Central memory CD8-positive, alpha-beta T cell (primary cell): ENCODE measurements at regions not wholly inside any gene's neighbourhood (a gene's known extent, or its start where the extent isn't known, plus 50 kb on each side); places are given as distances from the start of the nearest gene placed in this dataset.

ENCODE experiments used
- ATAC-seq: fragments of 150-1000 bp; cut with Tn5 transposase; replicated peaks from 2 replicates; pipeline ENCODE4 v1.10.0; 2022; ENCODE audit warnings: mild to moderate bottlenecking, moderate FRiP score, moderate number of reproducible peaks; ENCODE audit not compliant: poor library complexity, severe bottlenecking; ENCODE audit errors: extremely low read depth
- DNase-seq, 2 donors: peaks; one replicate each; pipeline ENCODE4 v3.0.0; 2021; ENCODE audit warnings: low spot score in 2 of 2
- H3K27ac Mint-ChIP-seq: one replicate; pipeline ENCODE4 v1.8.0; 2022; ENCODE audit warnings: low read depth, mild to moderate bottlenecking, moderate library complexity, mixed read lengths
- H3K27me3 Mint-ChIP-seq: one replicate; pipeline ENCODE4 v1.8.0; 2022; ENCODE audit warnings: mixed read lengths
- H3K36me3 Mint-ChIP-seq: one replicate; pipeline ENCODE4 v1.8.0; 2022; ENCODE audit warnings: mild to moderate bottlenecking, moderate library complexity, mixed read lengths; ENCODE audit not compliant: insufficient read depth
- H3K4me1 Mint-ChIP-seq: one replicate; pipeline ENCODE4 v1.8.0; 2022; ENCODE audit warnings: mixed read lengths
- H3K4me3 Mint-ChIP-seq: one replicate; pipeline ENCODE4 v1.8.0; 2022; ENCODE audit warnings: mild to moderate bottlenecking, moderate library complexity, mixed read lengths
- H3K9me3 Mint-ChIP-seq: one replicate; pipeline ENCODE4 v1.8.0; 2022; ENCODE audit warnings: mixed read lengths

DNA sequence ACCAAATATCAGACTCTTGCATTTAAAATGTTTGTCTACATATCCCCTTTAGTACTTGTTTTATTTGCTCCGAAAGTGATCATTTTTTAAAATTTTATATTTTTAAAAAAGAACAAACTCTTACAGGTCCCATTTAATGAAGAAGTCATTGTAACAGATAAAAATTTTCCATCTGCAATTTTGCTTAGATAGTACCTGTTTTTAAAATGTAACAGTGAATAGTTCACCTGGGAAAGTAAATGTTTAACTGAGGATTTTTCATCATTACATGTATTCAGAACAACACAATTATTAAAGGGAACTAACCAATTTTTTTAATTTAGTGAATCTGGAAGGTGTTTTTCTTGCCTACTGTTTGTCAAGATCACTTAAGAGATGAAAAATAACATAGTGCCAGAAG is 1099.5 kb upstream of the PHF14 start:
- no peak overlapping the region for H3K27ac Mint-ChIP-seq
- H3K4me1 Mint-ChIP-seq, result no peaks in the 10 kb centered on the region
- no peaks in the 10 kb centered on the region for H3K27me3 Mint-ChIP-seq
- ATAC-seq, result no peak
- DNase-seq, result no peak
- peaks cover 9% of the 10 kb centered on the region for H3K9me3 Mint-ChIP-seq
- H3K4me3 Mint-ChIP-seq, result no peak overlapping the region
- no peaks in the 10 kb centered on the region for H3K36me3 Mint-ChIP-seq

DNA sequence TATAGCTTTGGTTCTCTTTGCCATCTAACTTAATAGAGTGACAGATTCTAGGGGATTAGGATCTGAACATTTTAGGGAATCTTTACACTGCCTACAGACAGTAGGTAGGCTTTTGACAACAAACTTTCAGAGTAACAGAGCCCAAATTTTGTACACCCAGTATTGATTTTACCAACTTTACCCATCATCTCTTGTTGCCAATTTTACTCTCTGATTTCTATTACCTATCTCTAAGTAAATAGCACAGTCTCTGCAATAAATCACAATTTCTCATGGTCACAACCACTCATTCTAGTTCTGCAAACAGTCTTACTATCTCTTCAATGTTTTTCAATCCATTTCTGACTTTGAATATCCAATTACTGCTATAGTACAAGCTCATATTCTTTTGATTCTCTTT is 1097.6 kb upstream of the PHF14 start:
- no peaks in the 10 kb centered on the region for H3K27me3 Mint-ChIP-seq
- no peaks in the 10 kb centered on the region for H3K4me1 Mint-ChIP-seq
- no peak overlapping the region for H3K27ac Mint-ChIP-seq
- no peaks in the 10 kb centered on the region for H3K36me3 Mint-ChIP-seq
- no peak overlapping the region for H3K4me3 Mint-ChIP-seq
- no peak for ATAC-seq
- peaks cover 9% of the 10 kb centered on the region for H3K9me3 Mint-ChIP-seq
- no peak for DNase-seq

DNA sequence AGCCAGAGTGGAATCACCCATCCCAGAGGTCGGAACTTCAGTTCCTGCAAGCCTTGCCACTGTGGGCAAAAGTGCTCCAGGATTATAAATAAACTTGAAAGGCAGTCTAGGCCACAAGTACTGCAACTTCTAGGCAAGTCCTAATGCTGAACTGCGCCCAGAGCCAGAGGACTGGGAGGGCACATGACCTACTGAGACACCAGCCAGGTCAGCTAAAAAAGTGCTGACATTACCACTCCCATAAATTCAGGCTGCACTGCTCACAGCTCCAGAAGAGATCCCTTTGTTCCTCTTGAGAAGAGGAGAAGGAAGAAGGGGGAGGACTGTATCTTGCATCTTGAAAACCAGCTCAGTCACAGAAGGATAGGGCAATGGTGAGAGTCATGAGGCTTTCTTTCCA is 1084.1 kb upstream of the PHF14 start:
- Mint-ChIP-seq H3K4me1 (no peaks in the 10 kb centered on the region), H3K27ac (no peak overlapping the region), H3K4me3 (no peak overlapping the region), H3K36me3 (no peaks in the 10 kb centered on the region), H3K27me3 (no peaks in the 10 kb centered on the region), H3K9me3 (peaks cover 37% of the 10 kb centered on the region)
- no peak for DNase-seq
- ATAC-seq, result no peak

DNA sequence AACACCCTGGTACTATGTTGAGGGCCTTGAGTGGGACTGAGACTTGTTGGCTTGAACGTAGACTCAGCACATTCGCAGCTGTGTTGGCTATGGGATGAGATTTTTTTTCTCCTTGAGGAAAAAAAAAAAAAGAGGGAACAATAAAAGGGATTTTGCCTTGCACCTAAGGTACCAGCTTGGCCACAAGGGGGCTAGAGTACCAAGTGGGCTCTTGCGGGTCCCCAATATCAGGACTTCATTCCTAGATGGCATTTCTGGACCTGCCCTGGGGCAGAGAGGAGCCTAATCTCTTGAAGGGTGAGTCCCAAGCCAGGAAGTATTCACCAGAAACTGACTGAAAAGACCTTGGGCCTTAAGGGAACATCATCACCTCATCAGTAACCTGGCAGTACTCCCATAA is 1083.6 kb upstream of the PHF14 start:
- no peak overlapping the region for H3K4me3 Mint-ChIP-seq
- DNase-seq (no peak), ATAC-seq (no peak)
- H3K4me1 Mint-ChIP-seq, result no peaks in the 10 kb centered on the region
- no peaks in the 10 kb centered on the region for H3K27me3 Mint-ChIP-seq
- no peak overlapping the region for H3K27ac Mint-ChIP-seq
- peaks cover 32% of the 10 kb centered on the region for H3K9me3 Mint-ChIP-seq
- H3K36me3 Mint-ChIP-seq, result no peaks in the 10 kb centered on the region

DNA sequence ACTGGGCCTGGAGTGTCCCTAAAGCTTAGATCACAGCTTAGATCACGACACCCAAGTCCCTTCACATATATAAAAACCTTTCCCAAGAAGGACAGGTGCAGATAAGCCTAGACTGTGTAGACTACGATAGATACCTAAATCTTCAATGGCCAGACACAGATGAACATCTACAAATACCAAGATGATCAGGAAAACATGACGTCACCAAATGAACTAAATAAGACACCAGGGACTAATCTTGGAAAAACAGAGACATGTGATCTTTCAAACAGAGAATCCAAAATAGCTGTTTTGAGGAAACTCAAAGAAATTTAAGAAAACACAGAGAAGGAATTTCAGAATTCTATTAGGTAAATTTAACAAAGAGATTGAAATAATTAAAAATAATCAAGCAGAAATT is 1082.6 kb upstream of the PHF14 start:
- Mint-ChIP-seq H3K36me3 (no peaks in the 10 kb centered on the region), H3K27ac (no peak overlapping the region), H3K9me3 (peaks cover 34% of the 10 kb centered on the region), H3K4me1 (no peaks in the 10 kb centered on the region), H3K27me3 (no peaks in the 10 kb centered on the region), H3K4me3 (no peak overlapping the region)
- ATAC-seq (no peak), DNase-seq (no peak)

DNA sequence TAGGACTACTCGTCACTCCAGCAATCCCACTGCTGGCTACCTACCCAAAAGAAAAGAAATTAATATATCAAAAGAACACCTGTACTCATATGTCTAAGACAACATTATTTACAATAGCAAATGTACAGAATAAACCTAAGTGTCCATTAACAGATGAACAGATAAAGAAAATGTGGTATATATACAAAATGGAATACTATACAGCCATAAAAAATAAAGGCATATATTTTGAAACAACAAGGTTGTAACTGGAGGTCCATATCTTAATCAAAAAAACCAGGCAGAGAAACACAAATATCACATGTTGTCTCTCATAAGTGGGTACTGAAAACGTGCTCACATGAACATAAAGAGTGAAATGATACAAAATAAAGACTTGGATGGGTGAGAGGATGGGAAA is 1073.3 kb upstream of the PHF14 start:
- DNase-seq (no peak), ATAC-seq (no peak)
- H3K4me3 Mint-ChIP-seq, result no peak overlapping the region
- H3K27ac Mint-ChIP-seq, result no peak overlapping the region
- H3K4me1 Mint-ChIP-seq, result no peaks in the 10 kb centered on the region
- H3K36me3 Mint-ChIP-seq, result no peaks in the 10 kb centered on the region
- H3K9me3 Mint-ChIP-seq, result peaks cover 18% of the 10 kb centered on the region
- H3K27me3 Mint-ChIP-seq, result no peaks in the 10 kb centered on the region

DNA sequence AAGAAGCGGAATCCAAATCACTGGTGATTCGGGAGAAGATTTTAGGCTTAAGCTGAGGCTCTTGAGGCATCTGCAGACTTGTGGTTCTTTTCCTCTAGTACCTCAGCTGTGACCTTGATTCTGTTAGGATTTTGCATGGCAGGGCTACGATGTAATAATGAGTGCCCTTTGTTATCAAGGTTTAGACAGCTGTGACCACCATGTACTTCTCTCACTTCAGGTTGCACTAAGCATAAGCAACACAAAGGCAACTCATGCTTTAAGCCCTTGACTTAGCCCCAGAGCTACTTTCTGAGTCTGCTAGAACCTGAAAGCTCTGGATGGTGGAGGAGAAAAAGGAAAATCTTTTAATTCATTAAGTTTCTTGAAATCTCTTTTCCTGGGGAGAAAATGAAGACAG is 1052.3 kb upstream of the PHF14 start:
- no peak for DNase-seq
- Mint-ChIP-seq H3K4me3 (no peak overlapping the region), H3K4me1 (no peaks in the 10 kb centered on the region), H3K9me3 (peaks cover 6% of the 10 kb centered on the region), H3K36me3 (no peaks in the 10 kb centered on the region), H3K27me3 (no peaks in the 10 kb centered on the region), H3K27ac (no peak overlapping the region)
- ATAC-seq, result no peak

DNA sequence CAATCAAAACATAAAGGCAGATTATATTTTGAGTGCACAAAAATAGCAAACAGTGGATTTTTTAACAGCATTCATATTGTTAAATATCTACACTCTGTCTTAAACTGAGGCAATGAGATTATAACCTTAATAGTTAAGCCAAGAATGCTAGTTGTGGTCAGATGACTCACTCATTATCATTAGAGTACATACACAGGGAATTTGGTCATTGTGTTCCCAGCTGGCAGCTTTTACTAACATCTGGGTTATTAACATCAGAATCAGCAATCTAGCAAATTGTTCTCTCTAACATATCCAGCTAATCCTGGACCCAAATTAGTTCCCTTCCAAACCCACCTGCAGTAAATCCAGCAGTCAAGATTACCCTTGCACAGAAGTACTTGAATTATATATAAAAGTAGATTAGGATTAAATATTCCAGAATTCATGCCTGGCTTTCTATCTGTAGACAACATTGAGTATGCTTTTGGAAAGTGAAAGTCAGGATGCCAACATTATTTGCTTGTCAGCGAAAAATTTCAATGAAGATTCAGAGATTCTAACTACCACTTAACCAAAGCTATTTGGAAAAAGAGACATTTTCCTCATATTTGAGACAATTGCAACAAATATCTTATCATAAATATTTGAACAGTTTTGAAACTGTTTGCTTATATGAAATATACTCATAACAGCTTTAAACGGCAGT is 1035.6 kb upstream of the PHF14 start:
- no peaks in the 10 kb centered on the region for H3K4me1 Mint-ChIP-seq
- no peaks in the 10 kb centered on the region for H3K36me3 Mint-ChIP-seq
- H3K27ac Mint-ChIP-seq, result no peak overlapping the region
- peaks cover 4% of the 10 kb centered on the region for H3K9me3 Mint-ChIP-seq
- ATAC-seq (no peak), DNase-seq (no peak)
- no peaks in the 10 kb centered on the region for H3K27me3 Mint-ChIP-seq
- H3K4me3 Mint-ChIP-seq, result no peak overlapping the region

DNA sequence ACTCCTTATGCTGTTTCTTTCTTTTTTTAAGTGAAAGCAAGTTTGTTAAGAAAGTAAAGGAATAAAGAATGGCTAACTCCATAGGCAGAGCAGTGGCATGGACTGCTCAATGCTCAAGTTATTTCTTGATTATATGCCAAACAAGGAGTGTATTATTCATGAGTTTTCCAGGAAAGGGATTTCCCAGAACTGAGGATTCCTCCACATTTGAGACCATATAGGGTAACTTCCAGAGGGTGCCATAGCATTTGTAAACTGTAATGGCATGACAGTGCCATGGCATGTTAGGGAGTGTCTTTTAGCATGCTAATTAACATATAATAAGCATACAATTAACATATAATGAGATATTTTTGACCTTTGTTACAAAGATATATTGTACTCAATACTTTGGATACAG is 1034.5 kb upstream of the PHF14 start:
- H3K4me3 Mint-ChIP-seq, result no peak overlapping the region
- H3K27me3 Mint-ChIP-seq, result no peaks in the 10 kb centered on the region
- no peak for ATAC-seq
- no peak for DNase-seq
- no peak overlapping the region for H3K27ac Mint-ChIP-seq
- H3K9me3 Mint-ChIP-seq, result no peaks in the 10 kb centered on the region
- H3K36me3 Mint-ChIP-seq, result no peaks in the 10 kb centered on the region
- no peaks in the 10 kb centered on the region for H3K4me1 Mint-ChIP-seq

DNA sequence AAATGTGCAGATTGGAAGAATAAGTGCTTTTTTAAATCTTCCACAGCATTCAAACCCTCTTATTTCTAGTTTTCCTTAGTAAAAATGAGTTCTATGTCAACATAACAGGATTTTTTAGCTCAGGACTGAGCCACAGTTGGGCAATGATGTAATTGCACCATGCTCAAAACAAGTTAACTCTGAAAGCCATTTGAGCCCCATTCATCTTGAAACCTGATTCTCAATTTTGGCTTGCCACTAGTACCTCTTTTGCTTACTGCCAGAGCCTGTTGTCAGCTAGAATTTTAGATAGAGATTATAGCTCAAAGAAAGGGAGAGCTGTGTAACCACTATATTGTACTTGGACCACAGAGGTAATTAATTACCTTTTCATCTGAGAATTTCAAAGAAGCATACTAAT is 1028.5 kb upstream of the PHF14 start:
- H3K27me3 Mint-ChIP-seq, result no peaks in the 10 kb centered on the region
- no peaks in the 10 kb centered on the region for H3K4me1 Mint-ChIP-seq
- no peaks in the 10 kb centered on the region for H3K36me3 Mint-ChIP-seq
- ATAC-seq (no peak), DNase-seq (no peak)
- H3K9me3 Mint-ChIP-seq, result peaks cover 23% of the 10 kb centered on the region
- H3K4me3 Mint-ChIP-seq, result no peak overlapping the region
- H3K27ac Mint-ChIP-seq, result no peak overlapping the region

DNA sequence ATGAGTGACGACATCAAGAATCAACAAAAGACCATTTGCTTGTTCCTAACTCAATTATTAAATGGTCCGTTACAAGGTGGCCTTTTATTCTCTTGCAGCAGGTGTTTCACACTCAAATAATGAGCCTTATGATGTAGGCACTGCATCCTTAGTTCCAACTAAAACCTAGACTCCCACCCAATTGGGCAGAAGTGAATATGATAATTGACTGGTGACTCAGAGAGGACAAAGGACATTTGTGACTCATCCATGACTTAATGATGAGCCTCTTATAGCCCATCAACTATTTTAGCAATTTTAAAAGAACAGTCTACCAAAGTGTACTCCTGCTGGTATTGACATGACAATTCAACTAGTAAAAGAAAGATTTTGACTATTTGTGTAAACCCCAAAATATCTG is 1027.8 kb upstream of the PHF14 start:
- ATAC-seq (no peak), DNase-seq (no peak)
- no peak overlapping the region for H3K4me3 Mint-ChIP-seq
- H3K27me3 Mint-ChIP-seq, result no peaks in the 10 kb centered on the region
- H3K36me3 Mint-ChIP-seq, result no peaks in the 10 kb centered on the region
- peaks cover 23% of the 10 kb centered on the region for H3K9me3 Mint-ChIP-seq
- H3K4me1 Mint-ChIP-seq, result no peaks in the 10 kb centered on the region
- no peak overlapping the region for H3K27ac Mint-ChIP-seq

DNA sequence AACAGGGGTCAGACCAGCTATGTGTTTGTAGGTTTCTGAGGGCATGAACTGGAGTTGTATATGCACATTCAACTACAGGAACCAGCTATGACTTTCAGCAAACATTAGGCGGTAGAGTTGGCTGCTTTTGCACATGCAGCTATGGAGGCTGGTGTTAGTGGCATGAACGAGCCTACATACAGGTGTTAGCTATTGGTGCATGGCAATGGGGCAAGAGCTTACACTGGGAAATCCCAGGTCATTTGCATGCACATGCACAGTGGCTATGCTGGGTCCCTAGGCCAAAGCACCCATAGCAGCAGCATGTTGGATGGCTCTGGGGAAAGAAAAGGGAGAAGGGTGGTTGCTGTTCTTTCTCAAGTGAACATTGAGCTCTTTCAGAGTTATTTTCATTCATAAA is 1018.5 kb upstream of the PHF14 start:
- Mint-ChIP-seq H3K4me3 (no peak overlapping the region), H3K36me3 (no peaks in the 10 kb centered on the region), H3K9me3 (peaks cover 32% of the 10 kb centered on the region), H3K4me1 (no peaks in the 10 kb centered on the region), H3K27me3 (no peaks in the 10 kb centered on the region), H3K27ac (no peak overlapping the region)
- no peak for ATAC-seq
- no peak for DNase-seq

DNA sequence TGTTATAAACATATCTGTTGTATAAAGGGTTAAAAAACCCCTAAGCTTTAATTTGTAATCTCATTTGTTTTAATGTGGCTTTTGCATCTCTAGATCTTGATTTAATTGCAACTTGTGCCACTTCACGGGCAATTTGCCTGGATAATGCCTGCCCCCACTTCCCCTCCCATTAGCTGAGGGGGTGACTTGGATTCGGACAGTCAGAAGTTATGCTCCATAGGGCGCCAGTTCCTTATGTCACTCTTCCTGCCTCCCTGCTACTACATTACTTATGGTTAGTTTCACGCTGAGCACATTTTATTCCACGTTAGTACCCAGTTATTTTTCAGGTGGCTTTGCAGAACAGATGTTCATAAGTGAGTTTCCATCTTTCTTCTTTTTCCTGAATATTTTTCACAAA is 1015.2 kb upstream of the PHF14 start:
- H3K36me3 Mint-ChIP-seq, result peaks cover 2% of the 10 kb centered on the region
- DNase-seq (no peak), ATAC-seq (no peak)
- H3K4me1 Mint-ChIP-seq, result no peaks in the 10 kb centered on the region
- H3K9me3 Mint-ChIP-seq, result peaks cover 37% of the 10 kb centered on the region
- no peak overlapping the region for H3K4me3 Mint-ChIP-seq
- H3K27me3 Mint-ChIP-seq, result no peaks in the 10 kb centered on the region
- no peak overlapping the region for H3K27ac Mint-ChIP-seq

DNA sequence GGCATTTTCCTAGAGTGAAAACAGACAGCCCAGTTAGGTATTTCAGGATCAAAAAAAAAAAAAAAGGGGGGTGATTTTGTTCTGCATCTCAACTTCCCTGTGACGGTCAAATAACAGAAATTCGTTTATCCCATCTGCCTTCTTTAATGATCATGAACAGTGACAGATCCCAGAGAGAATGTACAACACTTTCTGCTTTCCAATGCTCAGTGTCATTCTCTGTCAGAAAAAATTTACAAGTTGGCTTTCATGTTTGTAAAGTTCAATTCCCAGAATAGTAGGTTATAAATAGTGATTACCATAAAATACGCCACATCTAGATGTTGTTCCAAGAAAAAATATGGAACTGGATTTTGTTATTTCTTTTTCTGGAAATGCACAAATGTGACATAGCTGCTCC is 1013.2 kb upstream of the PHF14 start:
- Mint-ChIP-seq H3K9me3 (peaks cover 21% of the 10 kb centered on the region), H3K36me3 (peaks cover 2% of the 10 kb centered on the region), H3K4me1 (no peaks in the 10 kb centered on the region), H3K27ac (no peak overlapping the region), H3K27me3 (no peaks in the 10 kb centered on the region), H3K4me3 (no peak overlapping the region)
- DNase-seq, result no peak
- ATAC-seq, result no peak
